Transverse colon (tissue), 3 donors: ENCODE measurements at regions not wholly inside any gene's neighbourhood (a gene's known extent, or its start where the extent isn't known, plus 50 kb on each side); places are given as distances from the start of the nearest gene placed in this dataset.

Experiments used
- EP300 ChIP-seq: sonication (generic); formaldehyde crosslinking; IDR thresholded peaks from one replicate; pipeline ENCODE4 v1.6.1; 2017; ENCODE audit warnings: antibody characterized with exemption, low read depth
- POLR2AphosphoS5 ChIP-seq, 3 donors: sonication (generic); formaldehyde crosslinking; IDR thresholded peaks; one replicate each; pipeline ENCODE4 v1.6.1; 2016; ENCODE audit warnings: antibody characterized with exemption in 3 of 3

- TF ChIP-seq EP300, result no peak
- no peak for TF ChIP-seq POLR2AphosphoS5 (IDR thresholded peaks at IDR 0.05)
Measured at GRCh38 chr20:4581838-4582237, 104.4 kb upstream of the PRNP start.
